ENCODE measurements at regions not wholly inside any gene's neighbourhood (a gene's known extent, or its start where the extent isn't known, plus 50 kb on each side); places are given as distances from the start of the nearest gene placed in this dataset.

DNA sequence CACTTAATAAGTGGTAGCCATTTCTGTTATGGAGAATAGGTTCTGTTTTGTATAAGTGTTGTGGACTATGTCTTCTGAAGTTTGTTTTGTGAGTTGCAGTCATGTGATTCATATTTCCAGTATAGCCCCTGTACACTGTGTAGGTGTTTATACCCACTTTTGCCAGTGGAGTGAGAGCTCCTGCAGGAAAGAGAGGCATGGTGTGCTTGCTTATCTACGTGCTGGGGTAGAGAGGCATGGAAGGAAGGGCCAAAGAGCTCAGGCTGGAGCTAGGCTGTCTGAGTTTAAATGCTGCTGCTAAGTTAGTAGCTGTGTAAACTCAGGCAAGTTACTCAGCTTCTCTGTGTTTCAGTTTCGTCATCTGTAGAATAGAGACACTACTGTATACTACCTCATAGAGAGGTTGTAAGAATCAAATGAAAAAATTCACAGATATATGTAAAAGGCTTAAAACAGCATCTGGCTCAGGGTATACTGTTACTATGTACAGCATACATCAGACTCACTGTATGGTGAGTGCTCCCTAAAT is 88.2 kb upstream of the SLC38A2 start:
- TF ChIP-seq, protein P1, sequence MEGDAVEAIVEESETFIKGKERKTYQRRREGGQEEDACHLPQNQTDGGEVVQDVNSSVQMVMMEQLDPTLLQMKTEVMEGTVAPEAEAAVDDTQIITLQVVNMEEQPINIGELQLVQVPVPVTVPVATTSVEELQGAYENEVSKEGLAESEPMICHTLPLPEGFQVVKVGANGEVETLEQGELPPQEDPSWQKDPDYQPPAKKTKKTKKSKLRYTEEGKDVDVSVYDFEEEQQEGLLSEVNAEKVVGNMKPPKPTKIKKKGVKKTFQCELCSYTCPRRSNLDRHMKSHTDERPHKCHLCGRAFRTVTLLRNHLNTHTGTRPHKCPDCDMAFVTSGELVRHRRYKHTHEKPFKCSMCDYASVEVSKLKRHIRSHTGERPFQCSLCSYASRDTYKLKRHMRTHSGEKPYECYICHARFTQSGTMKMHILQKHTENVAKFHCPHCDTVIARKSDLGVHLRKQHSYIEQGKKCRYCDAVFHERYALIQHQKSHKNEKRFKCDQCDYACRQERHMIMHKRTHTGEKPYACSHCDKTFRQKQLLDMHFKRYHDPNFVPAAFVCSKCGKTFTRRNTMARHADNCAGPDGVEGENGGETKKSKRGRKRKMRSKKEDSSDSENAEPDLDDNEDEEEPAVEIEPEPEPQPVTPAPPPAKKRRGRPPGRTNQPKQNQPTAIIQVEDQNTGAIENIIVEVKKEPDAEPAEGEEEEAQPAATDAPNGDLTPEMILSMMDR (IDR thresholded peaks at IDR 0.05): no peak
- TF ChIP-seq MAZ (IDR thresholded peaks at IDR 0.05; ENCODE audit: borderline replicate concordance, low read depth, low read length) (no peak), POLR2A (IDR thresholded peaks at IDR 0.05; ENCODE audit: low read length) (no peak), ZFP36 (IDR thresholded peaks at IDR 0.05; ENCODE audit: borderline replicate concordance, partially characterized antibody) (no peak), SMC3 (IDR thresholded peaks at IDR 0.05) (no peak), RFX5 (IDR thresholded peaks at IDR 0.05) (no peak), MAFK (IDR thresholded peaks at IDR 0.05; ENCODE audit: partially characterized antibody) (no peak), JUN (IDR thresholded peaks at IDR 0.05) (no peak), TFCP2L1 (CRISPR knock-in tag; IDR thresholded peaks at IDR 0.05) (no peak), BHLHE40 (IDR thresholded peaks at IDR 0.05; ENCODE audit: low read depth, low read length) (no peak), EP300 (IDR thresholded peaks at IDR 0.05) (no peak), CBX2 (IDR thresholded peaks at IDR 0.05; ENCODE audit: borderline replicate concordance, low read depth) (no peak)
- TF ChIP-seq, protein P2, sequence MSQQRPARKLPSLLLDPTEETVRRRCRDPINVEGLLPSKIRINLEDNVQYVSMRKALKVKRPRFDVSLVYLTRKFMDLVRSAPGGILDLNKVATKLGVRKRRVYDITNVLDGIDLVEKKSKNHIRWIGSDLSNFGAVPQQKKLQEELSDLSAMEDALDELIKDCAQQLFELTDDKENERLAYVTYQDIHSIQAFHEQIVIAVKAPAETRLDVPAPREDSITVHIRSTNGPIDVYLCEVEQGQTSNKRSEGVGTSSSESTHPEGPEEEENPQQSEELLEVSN (IDR thresholded peaks at IDR 0.05; ENCODE audit: borderline replicate concordance, low read depth): no peak

Measured in A549 (cell line).